ENCODE measurements at regions not wholly inside any gene's neighbourhood (a gene's known extent, or its start where the extent isn't known, plus 50 kb on each side); places are given as distances from the start of the nearest gene placed in this dataset.

- Mint-ChIP-seq H3K27me3 (ENCODE audit: insufficient read depth, unreplicated experiment) (peaks cover 9% of the 10 kb centered on the region), H3K27ac (ENCODE audit: unreplicated experiment) (no peak overlapping the region)
- POLR2A ChIA-PET = no interaction called here
Observed at GRCh38 chr1:5753549-5754421, 238.4 kb downstream of the NPHP4 start.

GRCh38 chr1:5752746-5753548, 239.3 kb downstream of the NPHP4 start:
- ChIA-PET POLR2A (no interaction called here), CTCF (interaction anchor here (1.0 to 1.8 kb wide), 6 partner anchors 24 to 244 kb away, joined by 3 to 10 read pairs (median 3); no protein-coding TSS in a partner anchor)
- TF ChIP-seq, protein P1, sequence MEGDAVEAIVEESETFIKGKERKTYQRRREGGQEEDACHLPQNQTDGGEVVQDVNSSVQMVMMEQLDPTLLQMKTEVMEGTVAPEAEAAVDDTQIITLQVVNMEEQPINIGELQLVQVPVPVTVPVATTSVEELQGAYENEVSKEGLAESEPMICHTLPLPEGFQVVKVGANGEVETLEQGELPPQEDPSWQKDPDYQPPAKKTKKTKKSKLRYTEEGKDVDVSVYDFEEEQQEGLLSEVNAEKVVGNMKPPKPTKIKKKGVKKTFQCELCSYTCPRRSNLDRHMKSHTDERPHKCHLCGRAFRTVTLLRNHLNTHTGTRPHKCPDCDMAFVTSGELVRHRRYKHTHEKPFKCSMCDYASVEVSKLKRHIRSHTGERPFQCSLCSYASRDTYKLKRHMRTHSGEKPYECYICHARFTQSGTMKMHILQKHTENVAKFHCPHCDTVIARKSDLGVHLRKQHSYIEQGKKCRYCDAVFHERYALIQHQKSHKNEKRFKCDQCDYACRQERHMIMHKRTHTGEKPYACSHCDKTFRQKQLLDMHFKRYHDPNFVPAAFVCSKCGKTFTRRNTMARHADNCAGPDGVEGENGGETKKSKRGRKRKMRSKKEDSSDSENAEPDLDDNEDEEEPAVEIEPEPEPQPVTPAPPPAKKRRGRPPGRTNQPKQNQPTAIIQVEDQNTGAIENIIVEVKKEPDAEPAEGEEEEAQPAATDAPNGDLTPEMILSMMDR (IDR thresholded peaks at IDR 0.05; ENCODE audit: insufficient read depth in 1 of 2, low read depth in 1 of 2, low read length in 1 of 2, severe bottlenecking in 1 of 2, unreplicated experiment in 1 of 2) = no peak
- Histone ChIP-seq H3K4me3 (ENCODE audit: low read depth, low read length) (no peak overlapping the region), H3K27me3 (replicated peaks; ENCODE audit: control insufficient read depth, insufficient read depth, low read length) (no peaks in the 10 kb centered on the region), H3K4me1 (no peaks in the 10 kb centered on the region), H3K9me3 (no peaks in the 10 kb centered on the region), H3K36me3 (ENCODE audit: control insufficient read depth, insufficient read depth, low read length) (no peaks in the 10 kb centered on the region)
- DNase-seq = no peak
- H3K27ac Mint-ChIP-seq (ENCODE audit: unreplicated experiment) = no peak overlapping the region
- H3K9me3 Mint-ChIP-seq (ENCODE audit: unreplicated experiment) = no peaks in the 10 kb centered on the region
- intact Hi-C loops (cut with micrococcal nuclease; ENCODE audit: unreplicated experiment) = loop anchor here (2.0 kb wide), 1 partner anchor 242 kb away; no protein-coding TSS in a partner anchor
- no peak overlapping the region for H3K4me3 Mint-ChIP-seq (ENCODE audit: unreplicated experiment)
- peaks cover 12% of the 10 kb centered on the region for H3K4me1 Mint-ChIP-seq (ENCODE audit: low read depth, unreplicated experiment)
- H3K36me3 Mint-ChIP-seq (ENCODE audit: insufficient read depth, unreplicated experiment) = no peaks in the 10 kb centered on the region
- peaks cover 8% of the 10 kb centered on the region for H3K27me3 Mint-ChIP-seq (ENCODE audit: insufficient read depth, unreplicated experiment)
- BruUV-seq (replicated peaks) = no TSS peak

More at GRCh38 chr1:5753549-5754421, 238.4 kb downstream of the NPHP4 start:
- no peak overlapping the region for H3K4me3 ChIP-seq (ENCODE audit: low read depth, low read length)
- TF ChIP-seq, protein P1 (IDR thresholded peaks at IDR 0.05; ENCODE audit: insufficient read depth in 1 of 2, low read depth in 1 of 2, low read length in 1 of 2, severe bottlenecking in 1 of 2, unreplicated experiment in 1 of 2) = no peak
- intact Hi-C loops (cut with micrococcal nuclease; ENCODE audit: unreplicated experiment) = loop anchor here (2.0 kb wide), 1 partner anchor 243 kb away; no protein-coding TSS in a partner anchor
- no peaks in the 10 kb centered on the region for H3K4me1 ChIP-seq
- H3K9me3 ChIP-seq = no peaks in the 10 kb centered on the region
- no peaks in the 10 kb centered on the region for H3K36me3 ChIP-seq (ENCODE audit: control insufficient read depth, insufficient read depth, low read length)
- Mint-ChIP-seq H3K9me3 (ENCODE audit: unreplicated experiment) (no peaks in the 10 kb centered on the region), H3K4me3 (ENCODE audit: unreplicated experiment) (no peak overlapping the region), H3K36me3 (ENCODE audit: insufficient read depth, unreplicated experiment) (no peaks in the 10 kb centered on the region), H3K4me1 (ENCODE audit: low read depth, unreplicated experiment) (peaks cover 12% of the 10 kb centered on the region)
- CTCF ChIA-PET = no interaction called here
- no peak for DNase-seq
- H3K27me3 ChIP-seq (replicated peaks; ENCODE audit: control insufficient read depth, insufficient read depth, low read length) = no peaks in the 10 kb centered on the region
- BruUV-seq (replicated peaks) = no TSS peak

All from Caco-2 (cell line).